RWPE1 (cell line): ENCODE measurements at regions not wholly inside any gene's neighbourhood (a gene's known extent, or its start where the extent isn't known, plus 50 kb on each side); places are given as distances from the start of the nearest gene placed in this dataset.

Experiments used
- CTCF ChIA-PET: fragments of 350-600 bp; sonication (Branson Sonifier 250); formaldehyde crosslinking; extraction: SDS; loops from one replicate; lab custom pipeline; 2021; lab: Yijun Ruan, JAX
- POLR2A ChIA-PET: fragments of 400-600 bp; formaldehyde crosslinking; extraction: SDS; loops from one replicate; lab custom pipeline; 2020; ENCODE audit warnings: antibody characterized with exemption; ENCODE audit not compliant: low non-redundant PET; lab: Yijun Ruan, JAX
- DNase-seq: peaks from one replicate; pipeline ENCODE4 v3.0.0; 2012; ENCODE audit warnings: low spot score
- H3K27ac ChIP-seq: fragments of 450-650 bp; 2 replicates; pipeline ENCODE4 v1.5.1; 2017
- TF ChIP-seq, protein P1 (sequence below): fragments of 450-650 bp; conservative IDR thresholded peaks from 2 replicates; pipeline ENCODE4 v1.5.1; 2017; ENCODE audit warnings: low read depth, mild to moderate bottlenecking

DNA sequence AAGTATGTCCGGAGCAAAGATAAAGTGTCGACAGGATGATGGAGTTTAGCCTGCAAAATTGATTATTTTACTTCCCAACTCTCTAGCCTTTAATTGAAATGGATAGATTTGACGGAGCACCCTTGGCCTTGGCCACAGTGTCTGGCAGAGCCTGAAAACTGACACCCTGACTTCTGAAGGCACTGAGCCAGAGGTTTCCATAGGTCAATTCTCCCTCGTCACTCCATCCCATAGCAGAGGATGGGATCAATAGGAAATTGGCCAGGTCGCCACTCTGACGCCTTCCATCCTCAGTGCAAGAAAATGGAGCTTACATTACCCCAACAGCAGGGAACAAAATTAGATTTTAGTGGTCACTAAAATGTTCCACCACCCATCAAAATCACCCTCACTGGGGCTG is 90.4 kb upstream of the CDH11 start:
- ChIA-PET CTCF (no interaction called here), POLR2A (no interaction called here)
- TF ChIP-seq, protein P1, sequence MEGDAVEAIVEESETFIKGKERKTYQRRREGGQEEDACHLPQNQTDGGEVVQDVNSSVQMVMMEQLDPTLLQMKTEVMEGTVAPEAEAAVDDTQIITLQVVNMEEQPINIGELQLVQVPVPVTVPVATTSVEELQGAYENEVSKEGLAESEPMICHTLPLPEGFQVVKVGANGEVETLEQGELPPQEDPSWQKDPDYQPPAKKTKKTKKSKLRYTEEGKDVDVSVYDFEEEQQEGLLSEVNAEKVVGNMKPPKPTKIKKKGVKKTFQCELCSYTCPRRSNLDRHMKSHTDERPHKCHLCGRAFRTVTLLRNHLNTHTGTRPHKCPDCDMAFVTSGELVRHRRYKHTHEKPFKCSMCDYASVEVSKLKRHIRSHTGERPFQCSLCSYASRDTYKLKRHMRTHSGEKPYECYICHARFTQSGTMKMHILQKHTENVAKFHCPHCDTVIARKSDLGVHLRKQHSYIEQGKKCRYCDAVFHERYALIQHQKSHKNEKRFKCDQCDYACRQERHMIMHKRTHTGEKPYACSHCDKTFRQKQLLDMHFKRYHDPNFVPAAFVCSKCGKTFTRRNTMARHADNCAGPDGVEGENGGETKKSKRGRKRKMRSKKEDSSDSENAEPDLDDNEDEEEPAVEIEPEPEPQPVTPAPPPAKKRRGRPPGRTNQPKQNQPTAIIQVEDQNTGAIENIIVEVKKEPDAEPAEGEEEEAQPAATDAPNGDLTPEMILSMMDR = no peak
- DNase-seq = no peak
- no peak overlapping the region for H3K27ac ChIP-seq

DNA sequence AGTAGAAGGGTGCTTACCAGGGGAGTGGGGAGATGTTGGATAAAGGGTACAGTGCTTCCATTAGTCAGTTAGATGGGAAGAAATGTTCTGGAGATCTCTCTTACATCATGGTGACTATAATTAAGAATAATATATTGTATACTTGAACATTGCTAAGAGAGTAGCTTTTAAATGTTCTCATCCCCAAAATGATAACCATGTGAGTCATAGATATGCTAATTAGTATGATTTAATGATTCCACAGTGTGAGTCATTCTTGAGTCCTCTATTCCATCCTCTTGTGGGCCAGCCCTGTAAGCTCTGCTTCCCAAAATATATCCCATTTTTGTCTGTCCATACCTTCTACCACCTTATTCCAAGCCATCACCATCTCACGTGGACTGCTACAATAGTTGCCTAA is 80.6 kb upstream of the CDH11 start:
- ChIA-PET POLR2A (no interaction called here), CTCF (no interaction called here)
- DNase-seq = peak; percentile 31

DNA sequence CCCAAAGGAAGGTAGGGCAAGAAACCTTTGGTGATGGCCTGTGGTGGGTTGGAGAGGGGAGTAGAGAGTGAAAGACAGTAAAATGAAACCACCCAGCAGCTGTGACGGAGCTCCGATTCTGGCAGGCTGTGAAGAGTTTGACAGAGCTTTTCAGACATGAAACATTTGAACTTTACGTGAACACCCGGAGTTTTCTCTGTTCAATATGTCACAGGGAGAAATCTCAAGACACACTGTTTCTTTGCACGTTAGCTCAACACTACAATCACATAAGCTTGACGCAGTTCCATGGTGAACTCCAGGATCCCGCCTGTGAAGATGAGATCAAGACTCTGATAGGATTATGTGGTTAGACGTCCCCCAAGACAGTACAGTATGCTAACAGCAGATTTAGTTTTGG is 79.6 kb upstream of the CDH11 start:
- ChIA-PET CTCF (interaction anchor here (0.6 kb wide), 1 partner anchor 146 kb away, joined by 3 read pairs; no protein-coding TSS in a partner anchor), POLR2A (no interaction called here)
- H3K27ac ChIP-seq = no peak overlapping the region

More for the DNA sequence above, 80.6 kb upstream of the CDH11 start:
- no peak overlapping the region for H3K27ac ChIP-seq
- TF ChIP-seq, protein P1 = no peak

DNA sequence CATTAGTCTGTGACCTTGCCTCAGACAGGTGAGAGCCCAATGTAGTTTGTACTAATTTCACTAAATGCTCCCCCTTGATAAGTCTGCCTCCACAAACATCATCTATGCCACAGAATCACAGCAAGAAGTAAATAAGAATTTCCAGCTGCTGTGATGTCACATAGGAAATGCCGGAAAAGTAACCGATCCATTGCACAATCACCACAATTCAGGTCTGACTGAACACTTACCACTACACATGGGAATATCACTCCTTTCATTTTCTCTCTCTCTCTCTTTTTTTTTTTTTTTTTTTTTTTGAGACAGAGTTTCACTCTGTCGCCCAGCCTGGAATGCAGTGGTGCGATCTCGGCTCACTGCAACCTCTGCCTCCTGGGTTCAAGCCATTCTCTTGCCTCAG is 79.0 kb upstream of the CDH11 start:
- TF ChIP-seq, protein P1 = no peak
- POLR2A ChIA-PET = no interaction called here
- DNase-seq = no peak
- CTCF ChIA-PET = no interaction called here
- no peak overlapping the region for H3K27ac ChIP-seq

More for the DNA sequence above, 79.6 kb upstream of the CDH11 start:
- no peak for DNase-seq
- TF ChIP-seq, protein P1 = no peak

DNA sequence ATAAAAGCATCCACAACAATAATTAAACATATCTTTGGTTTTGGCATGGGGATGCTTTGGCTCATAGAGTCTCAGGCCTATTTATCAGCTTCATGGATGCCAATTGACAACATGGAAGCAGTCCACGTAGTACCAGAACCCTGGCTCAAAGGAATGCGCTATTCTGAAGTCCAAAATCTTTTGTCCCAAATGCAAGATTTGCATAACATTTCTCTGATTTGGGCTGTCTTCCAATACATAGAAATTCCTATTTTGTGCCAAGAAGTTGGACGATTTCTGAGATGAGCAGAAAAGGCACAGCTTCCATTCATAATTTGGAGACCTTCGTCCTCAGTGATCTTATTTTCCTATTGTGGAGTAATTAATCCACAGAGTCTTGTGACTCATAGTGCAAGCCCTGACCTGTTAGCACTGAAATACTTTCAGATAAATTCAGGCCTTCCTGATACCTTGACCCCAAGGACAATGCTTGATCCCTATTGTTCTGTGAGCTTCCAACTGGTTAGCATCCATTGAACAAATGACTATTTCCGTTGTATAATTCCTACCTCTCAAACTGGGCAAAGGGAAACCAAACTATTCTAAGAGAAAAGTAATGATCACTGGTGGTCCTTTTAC is 78.4 kb upstream of the CDH11 start:
- CTCF ChIA-PET = no interaction called here
- H3K27ac ChIP-seq = no peak overlapping the region
- TF ChIP-seq, protein P1 = no peak
- POLR2A ChIA-PET = no interaction called here
- DNase-seq = peak; percentile 21

DNA sequence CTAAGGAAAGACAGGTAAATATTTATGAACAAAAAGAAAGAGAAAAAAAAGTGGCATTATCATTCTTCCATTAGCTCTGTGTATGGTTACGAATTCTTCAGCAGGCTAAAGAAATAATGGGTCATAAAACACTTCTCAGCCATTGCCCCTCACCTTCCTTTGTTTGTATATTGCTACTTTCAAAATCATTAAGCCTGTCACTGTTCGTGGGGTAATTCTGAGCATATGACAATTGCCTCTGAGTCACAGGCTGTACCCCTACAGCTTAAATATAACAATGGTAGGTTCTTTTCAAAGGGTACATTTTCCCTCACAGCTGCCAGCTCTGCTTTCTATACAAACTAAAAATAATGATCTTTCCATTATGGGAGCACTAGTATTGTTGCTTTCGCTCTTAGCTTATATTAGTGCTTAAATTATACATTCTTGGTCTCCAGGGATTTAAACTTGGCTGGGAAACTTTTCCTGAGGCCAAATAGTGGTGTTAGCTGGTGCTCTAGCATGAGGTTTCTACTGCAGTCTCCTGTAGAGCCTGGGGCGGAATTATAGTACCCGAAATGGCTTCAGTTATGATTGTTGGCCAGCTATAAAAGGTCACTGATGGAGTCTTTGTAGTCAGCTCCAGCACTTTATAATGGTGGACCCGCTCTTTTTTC is 74.7 kb upstream of the CDH11 start:
- POLR2A ChIA-PET = no interaction called here
- CTCF ChIA-PET = no interaction called here
- no peak for DNase-seq

More for the DNA sequence above, 74.7 kb upstream of the CDH11 start:
- no peak overlapping the region for H3K27ac ChIP-seq
- TF ChIP-seq, protein P1 = no peak
